SK-N-SH (cell line): ENCODE measurements at regions not wholly inside any gene's neighbourhood (a gene's known extent, or its start where the extent isn't known, plus 50 kb on each side); places are given as distances from the start of the nearest gene placed in this dataset.
A peak's percentile ranks its signal among the peaks of the same experiment; 100 is the strongest.

Source experiments
- CTCF ChIA-PET: fragments of 300-600, 350-600 bp; formaldehyde crosslinking; extraction: SDS; loops from one replicate; lab custom pipeline; 2021; lab: Yijun Ruan, JAX
- POLR2A ChIA-PET: fragments of 350-600 bp; sonication (Branson Sonifier 250); formaldehyde crosslinking; extraction: SDS; loops from one replicate; lab custom pipeline; 2020; ENCODE audit warnings: antibody characterized with exemption, inconsistent platforms; lab: Yijun Ruan, JAX
- DNase-seq: peaks from one replicate; pipeline ENCODE4 v3.0.0; 2012
- H2AFZ ChIP-seq: fragments of 200-600 bp; sonication (generic); 2 replicates; pipeline ENCODE4 v1.8.1; 2016; ENCODE audit warnings: antibody characterized with exemption, mild to moderate bottlenecking, low read depth
- H3F3A ChIP-seq: fragments of 200-600 bp; sonication (generic); replicated peaks from 2 replicates; pipeline ENCODE3; 2016; ENCODE audit warnings: antibody characterized with exemption, mild to moderate bottlenecking; ENCODE audit not compliant: insufficient read depth
- H3K27ac ChIP-seq, 2 experiments: fragments of 200-500 bp in 1 of 2; fragments of 200-600 bp in 1 of 2; sonication (Bioruptor generic) in 1 of 2; sonication (generic), shearing (Covaris generic) in 1 of 2; 2 replicates each; pipeline versions ENCODE4 v1.5.1 to v1.6.1; 2014 to 2016; ENCODE audit warnings: low read depth in 2 of 2, inconsistent platforms in 1 of 2, low read length in 1 of 2, mild to moderate bottlenecking in 1 of 2, mixed read lengths in 1 of 2
- H3K27me3 ChIP-seq: fragments of 200-600 bp; sonication (generic), shearing (Covaris generic); 2 replicates; pipeline ENCODE4 v1.6.1; 2016; ENCODE audit warnings: mixed run types; ENCODE audit not compliant: insufficient read depth
- H3K36me3 ChIP-seq, 2 experiments: fragments of 200-500 bp in 1 of 2; fragments of 200-600 bp in 1 of 2; sonication (Bioruptor generic) in 1 of 2; sonication (generic) in 1 of 2; replicated peaks in 1 of 2; 2 replicates each; pipeline versions ENCODE3 to v1.5.1; 2014 to 2016; ENCODE audit warnings: low read length in 1 of 2, mild to moderate bottlenecking in 1 of 2; ENCODE audit not compliant: insufficient read depth in 2 of 2, control insufficient read depth in 1 of 2
- H3K4me1 ChIP-seq, 2 experiments: fragments of 200-500 bp in 1 of 2; fragments of 200-600 bp in 1 of 2; sonication (Bioruptor generic) in 1 of 2; sonication (generic), shearing (Covaris generic) in 1 of 2; 2 replicates each; pipeline versions ENCODE4 v1.5.1 to v1.6.1; 2014 to 2016; ENCODE audit warnings: low read depth in 1 of 2, low read length in 1 of 2, mixed run types in 1 of 2; ENCODE audit not compliant: insufficient read depth in 2 of 2, control insufficient read depth in 1 of 2
- H3K4me2 ChIP-seq: fragments of 200-600 bp; sonication (generic), shearing (Covaris generic); 2 replicates; pipeline ENCODE4 v1.6.1; 2017; ENCODE audit warnings: mixed run types
- H3K4me3 ChIP-seq, 2 experiments: fragments of 200-500 bp in 1 of 2; fragments of 200-600 bp in 1 of 2; sonication (Bioruptor generic) in 1 of 2; sonication (generic), shearing (Covaris generic) in 1 of 2; 2 replicates each; pipeline versions ENCODE4 v1.5.1 to v1.8.1; 2014 to 2016; ENCODE audit warnings: low read depth in 2 of 2, inconsistent platforms in 1 of 2, low read length in 1 of 2, mild to moderate bottlenecking in 1 of 2, mixed read lengths in 1 of 2, moderate library complexity in 1 of 2
- H3K79me2 ChIP-seq: fragments of 200-600 bp; sonication (generic); 2 replicates; pipeline ENCODE4 v1.8.1; 2017; ENCODE audit warnings: mild to moderate bottlenecking; ENCODE audit not compliant: insufficient read depth
- H3K9ac ChIP-seq: fragments of 200-600 bp; sonication (generic); 2 replicates; pipeline ENCODE4 v1.6.1; 2017; ENCODE audit warnings: mixed run types
- H3K9me2 ChIP-seq: fragments of 200-600 bp; sonication (generic); 2 replicates; pipeline ENCODE4 v1.6.1; 2017; ENCODE audit warnings: mixed run types
- H3K9me3 ChIP-seq: fragments of 200-600 bp; sonication (generic); 2 replicates; pipeline ENCODE4 v1.6.1; 2017; ENCODE audit warnings: mixed run types, mild to moderate bottlenecking, moderate library complexity
- H4K20me1 ChIP-seq: fragments of 200-600 bp; sonication (generic); 2 replicates; pipeline ENCODE4 v1.6.1; 2017; ENCODE audit warnings: mild to moderate bottlenecking, mixed run types; ENCODE audit not compliant: insufficient read depth
- ELF1 ChIP-seq: IDR thresholded peaks from 2 replicates; pipeline ENCODE4 v1.4.0; 2012
- FOXJ3 ChIP-seq: sonication (generic); formaldehyde crosslinking; IDR thresholded peaks from 2 replicates; pipeline ENCODE4 v1.5.1; 2020; ENCODE audit warnings: mild to moderate bottlenecking, missing genetic modification reagents
- JUND ChIP-seq: IDR thresholded peaks from 2 replicates; pipeline ENCODE4 v1.4.0; 2012
- PBX3 ChIP-seq: IDR thresholded peaks from 2 replicates; pipeline ENCODE4; 2012
- ZBTB33 ChIP-seq: IDR thresholded peaks from 2 replicates; pipeline ENCODE4 v1.4.0; 2012; ENCODE audit warnings: low read depth, borderline replicate concordance
- WGBS: methylation state at CpG from one replicate; pipeline ENCODE4 v1.1.6; 2017; ENCODE audit warnings: low lambda C conversion rate; 5-methylcytosine and 5-hydroxymethylcytosine counted together

- Histone ChIP-seq H3K79me2 (no peaks in the 10 kb centered on the region), H3K9me2 (no peaks in the 10 kb centered on the region), H3F3A (no peaks in the 10 kb centered on the region), H3K4me1 (no peaks in the 10 kb centered on the region), H3K9me3 (no peaks in the 10 kb centered on the region), H4K20me1 (no peaks in the 10 kb centered on the region), H3K4me2 (no peak overlapping the region), H3K27ac (no peak overlapping the region), H2AFZ (no peak overlapping the region), H3K36me3 (no peaks in the 10 kb centered on the region), H3K9ac (no peak overlapping the region)
- WGBS: 16% methylated on average over 4 of the region's 4 CpGs
- POLR2A ChIA-PET: no interaction called here
- TF ChIP-seq FOXJ3 (no peak), PBX3 (no peak)
- TF ChIP-seq, all 33 proteins: peak for 0
- Histone ChIP-seq H3K4me3 (no peak overlapping the region), H3K27me3 (peaks cover 59% of the 10 kb centered on the region)
- DNase-seq: no peak
- CTCF ChIA-PET: no interaction called here
Observed at GRCh38 chr20:56800088-56800487, 171.0 kb downstream of the TFAP2C start.

- WGBS: 9% methylated on average over 19 of the region's 19 CpGs
- CTCF ChIA-PET: interaction anchor here (1.0 kb wide), 1 partner anchor 18 kb away, joined by 3 read pairs; no protein-coding TSS in a partner anchor
Observed at GRCh38 chr20:56801971-56802755, 173.1 kb downstream of the TFAP2C start.

More at GRCh38 chr20:56801971-56802755, 173.1 kb downstream of the TFAP2C start:
- Histone ChIP-seq H3F3A (no peaks in the 10 kb centered on the region), H2AFZ (no peak overlapping the region), H4K20me1 (no peaks in the 10 kb centered on the region), H3K27ac (no peak overlapping the region), H3K79me2 (no peaks in the 10 kb centered on the region), H3K4me2 (0 out of 2 replicates have a peak overlapping the region, but pooled peaks have one; percentile 35), H3K4me3 (no peak overlapping the region), H3K9me2 (no peaks in the 10 kb centered on the region), H3K9me3 (no peaks in the 10 kb centered on the region), H3K9ac (no peak overlapping the region), H3K36me3 (no peaks in the 10 kb centered on the region), H3K27me3 (peaks cover 63% of the 10 kb centered on the region), H3K4me1 (no peaks in the 10 kb centered on the region)
- POLR2A ChIA-PET: no interaction called here
- no peak for DNase-seq
- TF ChIP-seq ELF1 (no peak), JUND (no peak), ZBTB33 (no peak)
